ENCODE measurements at regions not wholly inside any gene's neighbourhood (a gene's known extent, or its start where the extent isn't known, plus 50 kb on each side); places are given as distances from the start of the nearest gene placed in this dataset.

- H3K9me3 ChIP-seq (replicated peaks in 1 of 3): no peaks in the 10 kb centered on the region
- no peaks in the 10 kb centered on the region for H3K4me1 ChIP-seq (replicated peaks in 1 of 2)
- H3K4me3 ChIP-seq: no peak overlapping the region
- no peak for DNase-seq
- no peaks in the 10 kb centered on the region for H3K36me3 ChIP-seq (replicated peaks in 1 of 2)
- no peak overlapping the region for H3K27ac ChIP-seq
- 48 to 64% (median 53%) methylated on average over 1 of the region's 1 CpG for WGBS, 4 donors
- intact Hi-C loops (cut with DNase I): no loop called here
- no peaks in the 10 kb centered on the region for H3K27me3 ChIP-seq
- TF ChIP-seq CTCF (IDR thresholded peaks at IDR 0.05) (no peak), POLR2A (IDR thresholded peaks at IDR 0.05) (no peak)
Measured at GRCh38 chr4:104905546-104905945, 241.1 kb upstream of the TET2 start.

GRCh38 chr4:104906276-104906675 is 240.4 kb upstream of the TET2 start:
- Histone ChIP-seq H3K27me3 (no peaks in the 10 kb centered on the region), H3K27ac (no peak overlapping the region), H3K9me3 (replicated peaks in 1 of 3) (no peaks in the 10 kb centered on the region), H3K4me1 (replicated peaks in 1 of 2) (no peaks in the 10 kb centered on the region), H3K36me3 (replicated peaks in 1 of 2) (no peaks in the 10 kb centered on the region), H3K4me3 (no peak overlapping the region)
- DNase-seq: no peak
- WGBS, 4 donors: 40 to 56% (median 45%) methylated on average over 2 of the region's 2 CpGs
- no peak for TF ChIP-seq POLR2A (IDR thresholded peaks at IDR 0.05)
- intact Hi-C loops (cut with DNase I): no loop called here

GRCh38 chr4:104907074-104907649 is 239.5 kb upstream of the TET2 start:
- 75 to 88% (median 79%) methylated on average over 12 of the region's 12 CpGs for whole genome bisulfite sequencing, 4 donors

GRCh38 chr4:104907991-104908390 is 238.7 kb upstream of the TET2 start:
- Histone ChIP-seq H3K36me3 (replicated peaks in 1 of 2) (no peaks in the 10 kb centered on the region), H3K27me3 (no peaks in the 10 kb centered on the region), H3K27ac (no peak overlapping the region), H3K9me3 (replicated peaks in 1 of 3) (no peaks in the 10 kb centered on the region), H3K4me1 (replicated peaks in 1 of 2) (no peaks in the 10 kb centered on the region), H3K4me3 (no peak overlapping the region)
- TF ChIP-seq CTCF (IDR thresholded peaks at IDR 0.05): no peak
- no peak for TF ChIP-seq POLR2A (IDR thresholded peaks at IDR 0.05)
- intact Hi-C loops (cut with DNase I): no loop called here
- 36 to 52% (median 41%) methylated on average over 1 of the region's 1 CpG for WGBS, 4 donors
- DNase-seq: no peak

More at GRCh38 chr4:104907074-104907649, 239.5 kb upstream of the TET2 start:
- Histone ChIP-seq H3K27me3 (no peaks in the 10 kb centered on the region), H3K27ac (no peak overlapping the region), H3K9me3 (replicated peaks in 1 of 3) (no peaks in the 10 kb centered on the region), H3K4me1 (replicated peaks in 1 of 2) (no peaks in the 10 kb centered on the region), H3K36me3 (replicated peaks in 1 of 2) (no peaks in the 10 kb centered on the region), H3K4me3 (no peak overlapping the region)
- no peak for DNase-seq
- no peak for TF ChIP-seq POLR2A (IDR thresholded peaks at IDR 0.05)
- TF ChIP-seq CTCF (IDR thresholded peaks at IDR 0.05): no peak
- intact Hi-C loops (cut with DNase I): no loop called here

GRCh38 chr4:104909376-104909775 is 237.3 kb upstream of the TET2 start:
- DNase-seq: no peak
- WGBS, 4 donors: 68 to 87% (median 78%) methylated on average over 1 of the region's 1 CpG
- Histone ChIP-seq H3K4me1 (replicated peaks in 1 of 2) (no peaks in the 10 kb centered on the region), H3K36me3 (replicated peaks in 1 of 2) (no peaks in the 10 kb centered on the region), H3K27me3 (no peaks in the 10 kb centered on the region), H3K27ac (no peak overlapping the region), H3K4me3 (no peak overlapping the region), H3K9me3 (replicated peaks in 1 of 3) (no peaks in the 10 kb centered on the region)
- intact Hi-C loops (cut with DNase I): no loop called here
- TF ChIP-seq CTCF (IDR thresholded peaks at IDR 0.05): no peak
- no peak for TF ChIP-seq POLR2A (IDR thresholded peaks at IDR 0.05)

Data from adrenal gland (tissue), 9 donors.